Psoas muscle (tissue), 7 donors: ENCODE measurements at regions not wholly inside any gene's neighbourhood (a gene's known extent, or its start where the extent isn't known, plus 50 kb on each side); places are given as distances from the start of the nearest gene placed in this dataset.

ENCODE experiments used
- ATAC-seq, 4 donors: fragments of 200-7000 bp; cut with Tn5 transposase; one replicate each; pipeline ENCODE4 v1.9.1; 2020; ENCODE audit warnings: moderate library complexity in 3 of 4, mild to moderate bottlenecking in 2 of 4
- DNase-seq, 2 donors: peaks; one replicate each; pipeline ENCODE4 v3.0.0-alpha.2; 2020
- H3K27ac ChIP-seq: fragments of 200-600 bp; one replicate; pipeline ENCODE4 v1.8.0; 2022
- H3K27me3 ChIP-seq, 3 donors: fragments of 200-600 bp in 1 of 3; one replicate each; pipeline versions ENCODE4 v1.6.1 to v1.8.0; 2013 to 2022; ENCODE audit warnings: low read length in 2 of 3, mild to moderate bottlenecking in 2 of 3, moderate library complexity in 1 of 3; ENCODE audit not compliant: insufficient read depth in 3 of 3
- H3K36me3 ChIP-seq, 2 donors: fragments of 200-600 bp in 1 of 2; one replicate each; pipeline versions ENCODE4 v1.6.1 to v1.8.0; 2013 to 2022; ENCODE audit warnings: low read depth in 1 of 2, mild to moderate bottlenecking in 1 of 2, moderate library complexity in 1 of 2; ENCODE audit not compliant: insufficient read depth in 1 of 2
- H3K4me1 ChIP-seq: fragments of 200-600 bp; one replicate; pipeline ENCODE4 v1.8.0; 2022
- H3K4me3 ChIP-seq: fragments of 200-600 bp; one replicate; pipeline ENCODE4 v1.8.0; 2022; ENCODE audit warnings: mild to moderate bottlenecking
- H3K9me3 ChIP-seq: fragments of 200-600 bp; one replicate; pipeline ENCODE4 v1.8.0; 2022
- CTCF ChIP-seq: fragments of 200-600 bp; IDR thresholded peaks from one replicate; pipeline ENCODE4 v1.8.0; 2022; ENCODE audit warnings: antibody characterized with exemption
- WGBS, 3 donors: extraction: QIAGEN DNeasy Blood & Tissue Kit; methylation state at CpG; one replicate each; pipeline versions ENCODE4 v1.1.6 to v1.1.7; 2013; 5-methylcytosine and 5-hydroxymethylcytosine counted together
- intact Hi-C, 2 donors: fragments of 100-400 bp; cut with DNase I; formaldehyde crosslinking; loops; one replicate each; pipeline versions ENCODE4 v1.11.0 to v1.14.2; 2022
- donor health status: healthy with polysubstance abuse.
- donor health status: DM: no; HTN: no; CAD: no; lungs with moderate emphysema.
- donor health status: Bipolar disorder and iron deficiency.
- donor health status: healthy.
- donor health status: DM: yes; HTN: yes; CAD: no.
- donor health status: DM: no; HTN: no; CAD: no.
- donor health status: DM: yes; HTN: yes; CAD: no.

- DNase-seq (no peak), ATAC-seq (no peak)
- Histone ChIP-seq H3K27me3 (no peaks in the 10 kb centered on the region), H3K9me3 (peaks cover 13% of the 10 kb centered on the region), H3K4me3 (no peak overlapping the region), H3K27ac (no peak overlapping the region), H3K36me3 (no peaks in the 10 kb centered on the region), H3K4me1 (no peaks in the 10 kb centered on the region)
- no peak for TF ChIP-seq CTCF
- intact Hi-C loops = no loop called here
These were observed 136.9 kb upstream of the CDK6 start for GRCh38 chr7:92973293-92973731.

GRCh38 chr7:92972441-92972840, 136.1 kb upstream of the CDK6 start:
- peaks cover 11% of the 10 kb centered on the region for H3K9me3 ChIP-seq
- H3K4me1 ChIP-seq = no peaks in the 10 kb centered on the region
- TF ChIP-seq CTCF = no peak
- H3K27ac ChIP-seq = no peak overlapping the region
- 67 to 74% (median 71%) methylated on average over 3 of the region's 3 CpGs for WGBS, 3 donors
- no peak overlapping the region for H3K4me3 ChIP-seq
- no peaks in the 10 kb centered on the region for H3K36me3 ChIP-seq
- ATAC-seq = no peak
- intact Hi-C loops = no loop called here
- H3K27me3 ChIP-seq = no peaks in the 10 kb centered on the region
- DNase-seq = no peak

DNA sequence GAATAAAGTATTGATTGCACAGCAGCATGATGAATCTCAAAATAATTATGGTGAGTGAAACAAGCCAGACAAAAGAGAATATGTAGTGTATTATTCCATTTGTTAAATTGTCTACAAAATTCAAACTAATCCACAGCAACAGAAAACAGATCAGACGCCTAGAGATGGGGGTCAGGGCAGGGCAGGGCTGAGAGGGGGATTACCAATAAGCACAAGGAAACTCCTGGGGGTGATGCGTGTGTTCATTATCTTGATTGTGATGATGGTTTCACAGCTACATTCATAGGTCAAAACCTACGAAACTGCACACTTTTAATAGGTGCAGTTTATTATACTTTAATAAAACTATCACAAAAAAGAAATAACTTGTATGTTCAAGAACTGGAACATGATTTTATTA, 132.7 kb upstream of the CDK6 start:
- H3K36me3 ChIP-seq = no peaks in the 10 kb centered on the region
- no peak overlapping the region for H3K27ac ChIP-seq
- intact Hi-C loops = no loop called here
- 88 to 90% (median 89%) methylated on average over 3 of the region's 3 CpGs for WGBS, 3 donors
- ATAC-seq (no peak), DNase-seq (no peak)
- H3K4me3 ChIP-seq = no peak overlapping the region
- H3K9me3 ChIP-seq = no peaks in the 10 kb centered on the region
- H3K4me1 ChIP-seq = no peaks in the 10 kb centered on the region
- no peak for TF ChIP-seq CTCF
- no peaks in the 10 kb centered on the region for H3K27me3 ChIP-seq

GRCh38 chr7:92968502-92968901, 132.1 kb upstream of the CDK6 start:
- WGBS, 3 donors = 92 to 100% (median 95%) methylated on average over 1 of the region's 1 CpG
- DNase-seq (no peak), ATAC-seq (no peak)
- no peak for TF ChIP-seq CTCF
- Histone ChIP-seq H3K4me3 (no peak overlapping the region), H3K4me1 (no peaks in the 10 kb centered on the region), H3K27me3 (no peaks in the 10 kb centered on the region), H3K9me3 (no peaks in the 10 kb centered on the region), H3K36me3 (no peaks in the 10 kb centered on the region), H3K27ac (no peak overlapping the region)
- intact Hi-C loops = no loop called here

DNA sequence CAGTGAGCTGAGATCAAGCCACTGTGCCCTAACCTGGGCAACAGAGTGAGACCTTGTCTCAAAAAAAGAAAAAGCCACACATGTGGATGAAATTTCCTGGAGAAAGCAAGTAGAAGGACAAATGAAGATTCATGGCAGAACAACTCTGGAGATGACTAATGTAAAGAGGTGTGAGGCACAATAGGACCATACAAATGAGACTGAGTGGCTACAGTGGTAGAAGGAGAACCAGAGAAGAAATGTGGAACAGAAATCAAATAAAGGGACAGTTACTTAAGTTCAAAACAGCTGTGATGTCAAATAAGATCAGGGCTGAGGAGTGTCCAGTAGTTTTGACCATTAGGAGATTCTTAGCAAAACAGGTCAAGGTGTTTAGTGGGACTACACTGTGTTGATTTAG, 130.9 kb upstream of the CDK6 start:
- no peaks in the 10 kb centered on the region for H3K27me3 ChIP-seq
- H3K36me3 ChIP-seq = no peaks in the 10 kb centered on the region
- no peaks in the 10 kb centered on the region for H3K4me1 ChIP-seq
- TF ChIP-seq CTCF = no peak
- no peak overlapping the region for H3K27ac ChIP-seq
- H3K9me3 ChIP-seq = no peaks in the 10 kb centered on the region
- no peak overlapping the region for H3K4me3 ChIP-seq
- DNase-seq (no peak), ATAC-seq (no peak)
- intact Hi-C loops = no loop called here
